Activated CD8-positive, alpha-beta T cell treated with anti-CD3 and anti-CD28 coated beads for 36 hours (primary cell): ENCODE measurements at regions not wholly inside any gene's neighbourhood (a gene's known extent, or its start where the extent isn't known, plus 50 kb on each side); places are given as distances from the start of the nearest gene placed in this dataset.

Experiments used
- ATAC-seq: fragments of 200-7000 bp; cut with Tn5 transposase; one replicate; pipeline ENCODE4 v1.10.0; 2021; ENCODE audit warnings: mild to moderate bottlenecking, moderate library complexity
- CTCF ChIA-PET: fragments of 350-600 bp; sonication (Branson Sonifier 250); formaldehyde crosslinking; loops from one replicate; lab custom pipeline; 2021; ENCODE audit warnings: antibody characterized with exemption; lab: Charles Lee
- POLR2A ChIA-PET: fragments of 350-600 bp; sonication (Branson Sonifier 250); formaldehyde crosslinking; loops from one replicate; lab custom pipeline; 2021; ENCODE audit warnings: antibody characterized with exemption; lab: Charles Lee
- DNase-seq: peaks from one replicate; pipeline ENCODE4 v3.0.0-alpha.2; 2020
- H3K27ac Mint-ChIP-seq: one replicate; pipeline ENCODE4 v1.8.0; 2021; ENCODE audit warnings: mild to moderate bottlenecking, mixed read lengths
- H3K27me3 Mint-ChIP-seq: one replicate; pipeline ENCODE4 v1.8.0; 2021; ENCODE audit warnings: mixed read lengths
- H3K36me3 Mint-ChIP-seq: one replicate; pipeline ENCODE4 v1.8.0; 2021; ENCODE audit warnings: low read depth, mixed read lengths
- H3K4me1 Mint-ChIP-seq: one replicate; pipeline ENCODE4 v1.8.0; 2021; ENCODE audit warnings: low read depth, mixed read lengths
- H3K4me3 Mint-ChIP-seq: one replicate; pipeline ENCODE4 v1.8.0; 2021; ENCODE audit warnings: mild to moderate bottlenecking, moderate library complexity, mixed read lengths
- H3K9me3 Mint-ChIP-seq: one replicate; pipeline ENCODE4 v1.8.0; 2021; ENCODE audit warnings: mixed read lengths
- intact Hi-C: fragments of 100-400 bp; cut with micrococcal nuclease; formaldehyde crosslinking; loops from one replicate; pipeline ENCODE4 v1.10.0; 2022
- TF ChIP-seq, protein P1 (sequence below): fragments of 200-600 bp; IDR thresholded peaks from one replicate; pipeline ENCODE4 v1.8.0; 2022; ENCODE audit warnings: antibody characterized with exemption, mild to moderate bottlenecking

DNA sequence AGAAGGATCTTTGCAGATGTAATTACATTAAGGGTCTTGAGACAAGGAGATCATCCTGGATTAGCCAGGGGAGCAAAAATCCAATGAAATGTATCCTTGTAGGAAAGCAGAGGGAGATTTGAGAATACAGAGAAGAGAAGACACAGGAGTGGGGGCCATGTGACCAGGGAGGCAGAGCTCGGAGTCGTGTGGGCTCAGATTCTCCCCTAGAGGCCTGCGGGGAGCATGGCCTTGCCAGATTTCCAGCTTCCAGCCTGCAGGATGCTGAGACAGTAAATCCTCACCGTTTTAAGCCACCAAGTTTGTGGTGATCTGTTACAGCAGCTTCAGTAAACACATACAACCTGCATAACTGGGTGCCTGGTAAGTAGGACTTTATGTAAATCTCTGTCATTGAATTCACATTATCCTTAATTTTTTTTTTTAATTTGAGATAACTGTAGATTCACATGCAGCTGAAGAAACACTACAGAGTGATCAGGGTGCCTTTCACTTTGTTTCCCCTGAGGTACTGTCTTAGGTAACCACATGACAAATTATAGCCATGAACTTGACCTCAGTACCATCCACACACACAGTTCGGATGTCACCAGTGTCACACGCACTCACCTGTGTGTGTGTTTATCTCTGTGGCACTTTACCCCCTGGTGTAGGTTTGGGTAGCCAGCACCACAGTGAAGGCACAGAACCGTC is 138.4 kb upstream of the HDAC4 start:
- ATAC-seq: no peak
- CTCF ChIA-PET: no interaction called here
- intact Hi-C loops: no loop called here
- Mint-ChIP-seq H3K4me1 (peaks cover 10% of the 10 kb centered on the region), H3K27ac (no peak overlapping the region), H3K27me3 (peaks cover 15% of the 10 kb centered on the region), H3K9me3 (peaks cover 7% of the 10 kb centered on the region), H3K4me3 (no peak overlapping the region), H3K36me3 (no peaks in the 10 kb centered on the region)
- no peak for DNase-seq
- TF ChIP-seq, protein P1, sequence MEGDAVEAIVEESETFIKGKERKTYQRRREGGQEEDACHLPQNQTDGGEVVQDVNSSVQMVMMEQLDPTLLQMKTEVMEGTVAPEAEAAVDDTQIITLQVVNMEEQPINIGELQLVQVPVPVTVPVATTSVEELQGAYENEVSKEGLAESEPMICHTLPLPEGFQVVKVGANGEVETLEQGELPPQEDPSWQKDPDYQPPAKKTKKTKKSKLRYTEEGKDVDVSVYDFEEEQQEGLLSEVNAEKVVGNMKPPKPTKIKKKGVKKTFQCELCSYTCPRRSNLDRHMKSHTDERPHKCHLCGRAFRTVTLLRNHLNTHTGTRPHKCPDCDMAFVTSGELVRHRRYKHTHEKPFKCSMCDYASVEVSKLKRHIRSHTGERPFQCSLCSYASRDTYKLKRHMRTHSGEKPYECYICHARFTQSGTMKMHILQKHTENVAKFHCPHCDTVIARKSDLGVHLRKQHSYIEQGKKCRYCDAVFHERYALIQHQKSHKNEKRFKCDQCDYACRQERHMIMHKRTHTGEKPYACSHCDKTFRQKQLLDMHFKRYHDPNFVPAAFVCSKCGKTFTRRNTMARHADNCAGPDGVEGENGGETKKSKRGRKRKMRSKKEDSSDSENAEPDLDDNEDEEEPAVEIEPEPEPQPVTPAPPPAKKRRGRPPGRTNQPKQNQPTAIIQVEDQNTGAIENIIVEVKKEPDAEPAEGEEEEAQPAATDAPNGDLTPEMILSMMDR: no peak
- POLR2A ChIA-PET: interaction anchor here (0.6 kb wide), 1 partner anchor 119 kb away, joined by 3 read pairs; no protein-coding TSS in a partner anchor

DNA sequence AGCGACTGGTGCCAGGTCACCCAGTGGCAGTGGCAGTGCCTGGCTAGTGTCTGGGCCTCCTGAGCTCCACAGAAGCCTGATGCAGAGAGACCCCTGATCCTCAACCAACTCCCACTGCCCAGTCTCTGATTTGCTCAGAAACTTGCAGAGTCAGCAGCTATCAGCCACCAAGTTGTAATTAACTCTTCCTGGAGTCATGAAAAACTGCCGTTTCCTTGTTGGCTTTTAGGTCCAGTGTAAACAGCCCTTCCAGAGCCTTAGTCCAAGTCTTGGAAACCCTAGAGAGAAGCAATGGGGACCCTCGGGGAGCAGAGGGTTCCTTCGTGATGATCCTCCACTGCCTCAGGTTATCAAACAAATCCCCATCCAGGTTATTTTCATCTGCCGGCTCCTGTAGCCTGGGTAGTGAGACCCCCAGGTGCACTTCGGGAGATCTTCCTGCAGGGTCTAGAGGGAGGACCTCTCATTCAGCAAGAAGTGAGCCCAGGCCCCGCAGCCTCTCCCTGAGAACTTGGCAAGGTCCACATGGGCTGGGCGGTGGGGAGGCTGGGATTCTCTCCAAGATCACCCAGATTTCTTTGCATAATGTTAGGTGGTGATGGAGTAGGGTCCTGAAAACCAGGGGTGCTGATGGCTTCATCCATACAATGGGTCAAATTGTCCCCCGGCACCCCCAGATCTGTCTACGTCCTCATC is 137.7 kb upstream of the HDAC4 start:
- intact Hi-C loops: no loop called here
- Mint-ChIP-seq H3K4me3 (no peak overlapping the region), H3K27ac (no peak overlapping the region), H3K27me3 (peaks cover 15% of the 10 kb centered on the region), H3K9me3 (peaks cover 7% of the 10 kb centered on the region), H3K4me1 (peaks cover 4% of the 10 kb centered on the region), H3K36me3 (no peaks in the 10 kb centered on the region)
- TF ChIP-seq, protein P1: no peak
- CTCF ChIA-PET: no interaction called here
- POLR2A ChIA-PET: no interaction called here
- ATAC-seq: no peak
- DNase-seq: no peak

DNA sequence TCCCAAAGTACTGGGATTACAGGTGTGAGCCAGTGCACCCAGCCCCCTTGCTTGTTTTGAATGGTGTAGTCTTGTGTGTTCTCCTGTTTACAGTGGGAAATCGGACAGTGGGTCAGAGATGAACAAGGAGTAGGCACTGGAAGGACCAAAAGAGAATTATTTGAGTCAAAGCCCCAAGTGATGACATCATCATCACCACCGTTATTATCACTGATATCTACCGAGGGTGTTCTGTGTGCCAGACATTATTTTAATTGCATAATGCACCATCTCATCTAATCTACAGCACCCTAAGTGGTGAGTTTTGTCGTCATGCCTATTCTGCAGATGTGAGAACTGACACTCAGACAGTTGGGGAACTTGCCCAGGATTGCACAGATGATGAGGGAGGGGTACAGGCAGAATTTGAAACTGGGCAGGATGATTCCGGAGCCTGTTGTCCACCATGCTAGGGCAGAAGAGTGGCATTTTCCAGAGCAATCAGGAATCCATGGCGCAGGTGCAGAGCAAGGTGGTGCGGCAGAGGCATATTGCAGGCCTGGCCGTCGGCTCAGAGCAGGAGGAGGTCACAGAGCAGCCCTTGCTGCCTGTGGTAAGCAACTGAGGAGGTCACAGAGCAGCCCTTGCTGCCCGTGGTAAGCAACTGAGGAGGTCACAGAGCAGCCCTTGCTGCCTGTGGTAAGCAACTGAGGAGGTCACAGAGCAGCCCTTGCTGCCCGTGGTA is 137.0 kb upstream of the HDAC4 start:
- ChIA-PET CTCF (no interaction called here), POLR2A (no interaction called here)
- peaks cover 4% of the 10 kb centered on the region for H3K4me1 Mint-ChIP-seq
- DNase-seq: no peak
- peaks cover 7% of the 10 kb centered on the region for H3K9me3 Mint-ChIP-seq
- TF ChIP-seq, protein P1: no peak
- intact Hi-C loops: no loop called here
- no peak overlapping the region for H3K4me3 Mint-ChIP-seq
- H3K27ac Mint-ChIP-seq: no peak overlapping the region
- no peaks in the 10 kb centered on the region for H3K36me3 Mint-ChIP-seq
- peaks cover 14% of the 10 kb centered on the region for H3K27me3 Mint-ChIP-seq
- no peak for ATAC-seq

DNA sequence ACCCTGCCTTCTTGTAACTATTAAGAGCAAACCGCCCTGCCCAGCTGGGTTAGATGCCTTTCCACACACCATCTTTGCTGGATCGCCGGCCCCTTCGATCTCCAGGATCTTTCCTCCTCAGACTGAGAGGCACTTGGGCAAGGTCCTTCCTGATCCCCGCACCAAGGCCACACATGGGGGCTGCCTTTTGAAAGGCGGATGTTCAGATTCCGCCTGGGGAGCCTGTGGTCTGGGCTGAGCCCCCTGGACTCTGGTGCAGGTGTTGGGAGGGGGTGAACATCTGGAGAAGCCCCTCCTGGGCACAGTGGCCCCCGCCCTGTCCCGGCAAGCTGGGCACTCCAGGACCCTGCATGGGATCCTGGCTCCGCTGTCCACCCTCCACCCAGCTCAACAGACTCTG is 135.4 kb upstream of the HDAC4 start:
- Mint-ChIP-seq H3K4me1 (peaks cover 4% of the 10 kb centered on the region), H3K4me3 (no peak overlapping the region), H3K27me3 (peaks cover 8% of the 10 kb centered on the region), H3K36me3 (no peaks in the 10 kb centered on the region), H3K27ac (no peak overlapping the region), H3K9me3 (peaks cover 4% of the 10 kb centered on the region)
- ChIA-PET POLR2A (no interaction called here), CTCF (no interaction called here)
- intact Hi-C loops: no loop called here
- ATAC-seq (no peak), DNase-seq (no peak)
- TF ChIP-seq, protein P1: no peak
